ENCODE measurements at regions not wholly inside any gene's neighbourhood (a gene's known extent, or its start where the extent isn't known, plus 50 kb on each side); places are given as distances from the start of the nearest gene placed in this dataset.
"Not testable (repeated sequence)": the region's sequence is repeated elsewhere in the genome, so short reads cannot be mapped to it uniquely, and the experiment has no call there.

GRCh38 chr14:106234525-106235254 lies 708.3 kb downstream of the TMEM121 start:
- TF ChIP-seq CTCF (IDR thresholded peaks at IDR 0.05), result peak in 4 of 7 experiments; percentile 20 to 47 (median 34)
- not testable (repeated sequence) for TF ChIP-seq POLR2AphosphoS5, EP300 (IDR thresholded peaks at IDR 0.05)

Data from stomach (tissue), 4 donors.